ENCODE measurements at regions not wholly inside any gene's neighbourhood (a gene's known extent, or its start where the extent isn't known, plus 50 kb on each side); places are given as distances from the start of the nearest gene placed in this dataset.

DNA sequence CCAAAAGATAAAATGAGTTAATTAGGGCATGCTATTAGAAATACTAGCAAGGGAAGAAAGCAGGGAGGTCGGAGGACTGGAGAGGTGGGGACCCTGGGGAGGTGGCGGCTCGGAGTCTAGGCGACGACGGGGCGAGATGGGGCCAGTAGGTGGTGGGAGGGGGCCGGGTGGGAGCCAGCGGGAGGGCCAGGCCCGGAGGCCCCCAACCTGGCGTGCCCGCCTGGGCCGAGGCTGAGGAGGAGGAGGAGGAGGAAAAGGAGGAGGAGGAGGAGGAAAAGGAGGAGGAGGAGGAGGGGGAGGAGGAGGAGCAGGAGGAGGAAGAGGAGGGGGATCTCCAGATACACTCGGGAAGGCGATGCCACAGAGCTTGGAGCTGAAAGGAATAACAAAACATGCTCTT is 426.2 kb downstream of the NR2F2 start:
- H3K27ac ChIP-seq (ENCODE audit: low read length): no peak overlapping the region
- no peak overlapping the region for H3K9ac ChIP-seq (ENCODE audit: low read length in 2 of 2)
- H3K4me1 ChIP-seq (ENCODE audit: control insufficient read depth, insufficient read depth, low read length): no peaks in the 10 kb centered on the region
- no peaks in the 10 kb centered on the region for H3K36me3 ChIP-seq (ENCODE audit: control insufficient read depth in 2 of 2, insufficient read depth in 2 of 2, low read length in 2 of 2)
- H3K9me3 ChIP-seq (ENCODE audit: control insufficient read depth in 2 of 2, low read length in 2 of 2): no peaks in the 10 kb centered on the region
- no peaks in the 10 kb centered on the region for H3K27me3 ChIP-seq (ENCODE audit: control insufficient read depth in 1 of 2, insufficient read depth in 2 of 2, low read length in 2 of 2)
- H3K4me3 ChIP-seq (ENCODE audit: low read length in 2 of 2): no peak overlapping the region

DNA sequence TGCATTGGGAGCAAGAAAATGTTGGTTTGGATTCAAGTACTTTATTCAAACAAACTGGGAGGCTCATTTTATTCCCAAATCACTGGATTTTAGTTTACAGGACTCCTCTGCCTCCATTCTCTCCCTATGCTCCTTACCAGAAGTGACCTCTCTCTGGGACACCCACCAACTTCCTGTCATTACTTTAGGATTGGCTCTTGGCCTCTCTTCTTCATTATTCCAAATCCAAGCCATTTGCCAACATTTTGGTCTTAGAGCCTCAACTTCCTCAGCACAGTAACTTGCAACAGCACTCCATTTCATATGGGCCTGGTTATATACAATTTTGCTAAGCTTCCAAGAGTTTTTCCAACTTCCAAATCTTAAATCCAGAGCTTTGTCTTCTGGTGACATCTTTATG is 432.1 kb downstream of the NR2F2 start:
- Histone ChIP-seq H3K9me3 (ENCODE audit: control insufficient read depth in 2 of 2, low read length in 2 of 2) (no peaks in the 10 kb centered on the region), H3K27me3 (ENCODE audit: control insufficient read depth in 1 of 2, insufficient read depth in 2 of 2, low read length in 2 of 2) (no peaks in the 10 kb centered on the region), H3K27ac (ENCODE audit: low read length) (no peak overlapping the region), H3K4me1 (ENCODE audit: control insufficient read depth, insufficient read depth, low read length) (no peaks in the 10 kb centered on the region), H3K4me3 (ENCODE audit: low read length in 2 of 2) (no peak overlapping the region), H3K9ac (ENCODE audit: low read length in 2 of 2) (no peak overlapping the region), H3K36me3 (ENCODE audit: control insufficient read depth in 2 of 2, insufficient read depth in 2 of 2, low read length in 2 of 2) (no peaks in the 10 kb centered on the region)

DNA sequence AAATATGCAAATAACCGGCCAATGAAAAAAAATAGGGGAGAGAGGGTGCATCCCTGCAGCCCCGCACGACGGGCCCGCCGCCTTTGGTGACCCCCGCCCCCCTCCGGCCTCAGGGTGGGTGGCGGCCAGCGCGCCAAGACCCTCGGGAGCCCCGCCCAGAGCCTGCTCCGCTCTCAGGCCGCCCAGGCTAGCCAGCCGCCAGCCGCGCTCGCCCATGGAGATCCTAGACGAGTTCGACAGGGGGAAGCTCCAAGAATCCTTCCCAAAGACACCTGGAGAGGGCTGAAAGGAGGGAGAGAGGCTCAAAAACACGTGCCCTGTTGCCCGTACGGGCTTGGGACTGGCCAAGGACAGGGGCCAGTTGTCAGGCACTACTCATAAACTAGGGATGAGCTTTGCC is 434.0 kb downstream of the NR2F2 start:
- Histone ChIP-seq H3K36me3 (ENCODE audit: control insufficient read depth in 2 of 2, insufficient read depth in 2 of 2, low read length in 2 of 2) (no peaks in the 10 kb centered on the region), H3K4me3 (ENCODE audit: low read length in 2 of 2) (no peak overlapping the region), H3K27me3 (ENCODE audit: control insufficient read depth in 1 of 2, insufficient read depth in 2 of 2, low read length in 2 of 2) (no peaks in the 10 kb centered on the region), H3K9ac (ENCODE audit: low read length in 2 of 2) (no peak overlapping the region), H3K4me1 (ENCODE audit: control insufficient read depth, insufficient read depth, low read length) (no peaks in the 10 kb centered on the region), H3K27ac (ENCODE audit: low read length) (no peak overlapping the region), H3K9me3 (ENCODE audit: control insufficient read depth in 2 of 2, low read length in 2 of 2) (no peaks in the 10 kb centered on the region)

DNA sequence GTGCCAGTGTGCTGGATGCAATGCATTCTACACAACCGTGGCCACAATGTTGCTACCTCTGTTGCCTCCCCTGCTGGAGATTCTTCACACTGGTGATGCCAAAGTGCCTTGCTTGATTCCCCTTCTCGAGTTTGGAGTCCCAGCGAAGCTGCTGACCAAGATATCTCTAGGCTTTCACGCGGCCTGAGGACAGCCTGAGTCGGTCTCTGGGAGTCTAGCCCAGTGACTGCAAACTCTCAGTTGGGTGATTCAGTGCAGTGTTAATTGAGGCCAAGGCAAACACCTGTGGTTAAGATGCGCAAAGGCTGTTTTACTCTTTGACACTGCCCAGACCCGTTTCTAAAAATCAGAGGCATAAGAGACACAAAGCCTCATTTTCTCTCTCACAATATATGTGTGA is 434.4 kb downstream of the NR2F2 start:
- no peaks in the 10 kb centered on the region for H3K4me1 ChIP-seq (ENCODE audit: control insufficient read depth, insufficient read depth, low read length)
- H3K27ac ChIP-seq (ENCODE audit: low read length): no peak overlapping the region
- no peaks in the 10 kb centered on the region for H3K36me3 ChIP-seq (ENCODE audit: control insufficient read depth in 2 of 2, insufficient read depth in 2 of 2, low read length in 2 of 2)
- H3K9me3 ChIP-seq (ENCODE audit: control insufficient read depth in 2 of 2, low read length in 2 of 2): no peaks in the 10 kb centered on the region
- no peaks in the 10 kb centered on the region for H3K27me3 ChIP-seq (ENCODE audit: control insufficient read depth in 1 of 2, insufficient read depth in 2 of 2, low read length in 2 of 2)
- no peak overlapping the region for H3K4me3 ChIP-seq (ENCODE audit: low read length in 2 of 2)
- H3K9ac ChIP-seq (ENCODE audit: low read length in 2 of 2): no peak overlapping the region

- no peaks in the 10 kb centered on the region for H3K27me3 ChIP-seq (ENCODE audit: control insufficient read depth in 1 of 2, insufficient read depth in 2 of 2, low read length in 2 of 2)
- no peak overlapping the region for H3K27ac ChIP-seq (ENCODE audit: low read length)
- H3K4me1 ChIP-seq (ENCODE audit: control insufficient read depth, insufficient read depth, low read length): no peaks in the 10 kb centered on the region
- H3K36me3 ChIP-seq (ENCODE audit: control insufficient read depth in 2 of 2, insufficient read depth in 2 of 2, low read length in 2 of 2): no peaks in the 10 kb centered on the region
- no peak overlapping the region for H3K4me3 ChIP-seq (ENCODE audit: low read length in 2 of 2)
- no peaks in the 10 kb centered on the region for H3K9me3 ChIP-seq (ENCODE audit: control insufficient read depth in 2 of 2, low read length in 2 of 2)
- H3K9ac ChIP-seq (ENCODE audit: low read length in 2 of 2): no peak overlapping the region
Measured at GRCh38 chr15:96766366-96766765, 435.9 kb downstream of the NR2F2 start.

DNA sequence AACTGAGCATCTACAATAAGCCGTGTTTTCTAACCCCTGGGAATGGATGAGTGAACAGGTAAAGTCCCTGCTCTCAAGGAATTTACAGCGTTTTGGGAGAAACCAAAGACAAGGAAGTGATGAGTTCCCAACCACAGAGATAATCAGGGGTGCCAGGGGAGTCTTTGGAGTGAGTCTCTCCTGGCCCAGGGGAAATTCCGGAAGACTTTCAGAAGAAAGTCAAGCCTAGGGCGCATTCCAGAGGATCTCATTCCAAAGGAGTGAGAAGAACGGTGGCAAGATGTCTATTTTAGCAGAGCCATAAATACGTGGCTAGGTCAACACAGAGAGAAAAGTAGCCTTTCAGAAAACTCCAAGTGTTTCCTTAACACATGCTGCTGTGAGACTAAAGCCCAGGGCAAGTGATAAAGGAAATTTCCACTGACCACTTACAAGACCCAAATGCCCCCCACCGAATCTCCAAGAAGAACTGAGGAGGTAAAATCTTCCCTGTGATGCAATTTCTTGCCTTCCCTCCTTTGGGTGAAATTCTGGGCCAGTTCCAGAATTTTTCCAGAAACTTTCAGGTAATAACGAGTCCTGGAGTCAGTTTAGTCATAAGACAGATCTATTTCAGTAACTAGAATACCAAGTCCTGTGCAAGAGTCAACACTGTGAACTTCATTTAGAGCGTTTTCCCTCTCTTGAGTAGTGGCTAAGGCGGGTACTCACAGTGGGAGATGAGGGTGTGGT is 437.4 kb downstream of the NR2F2 start:
- Histone ChIP-seq H3K4me1 (ENCODE audit: control insufficient read depth, insufficient read depth, low read length) (no peaks in the 10 kb centered on the region), H3K4me3 (ENCODE audit: low read length in 2 of 2) (no peak overlapping the region), H3K27ac (ENCODE audit: low read length) (no peak overlapping the region), H3K27me3 (ENCODE audit: control insufficient read depth in 1 of 2, insufficient read depth in 2 of 2, low read length in 2 of 2) (no peaks in the 10 kb centered on the region), H3K9me3 (ENCODE audit: control insufficient read depth in 2 of 2, low read length in 2 of 2) (no peaks in the 10 kb centered on the region), H3K36me3 (ENCODE audit: control insufficient read depth in 2 of 2, insufficient read depth in 2 of 2, low read length in 2 of 2) (no peaks in the 10 kb centered on the region), H3K9ac (ENCODE audit: low read length in 2 of 2) (no peak overlapping the region)

- H3K9ac ChIP-seq (ENCODE audit: low read length in 2 of 2): no peak overlapping the region
- H3K27me3 ChIP-seq (ENCODE audit: control insufficient read depth in 1 of 2, insufficient read depth in 2 of 2, low read length in 2 of 2): no peaks in the 10 kb centered on the region
- no peak overlapping the region for H3K27ac ChIP-seq (ENCODE audit: low read length)
- H3K4me1 ChIP-seq (ENCODE audit: control insufficient read depth, insufficient read depth, low read length): no peaks in the 10 kb centered on the region
- H3K36me3 ChIP-seq (ENCODE audit: control insufficient read depth in 2 of 2, insufficient read depth in 2 of 2, low read length in 2 of 2): no peaks in the 10 kb centered on the region
- H3K9me3 ChIP-seq (ENCODE audit: control insufficient read depth in 2 of 2, low read length in 2 of 2): no peaks in the 10 kb centered on the region
- H3K4me3 ChIP-seq (ENCODE audit: low read length in 2 of 2): no peak overlapping the region
Measured at GRCh38 chr15:96768435-96768789, 437.9 kb downstream of the NR2F2 start.

GRCh38 chr15:96771035-96771434 is 440.5 kb downstream of the NR2F2 start:
- no peaks in the 10 kb centered on the region for H3K27me3 ChIP-seq (ENCODE audit: control insufficient read depth in 1 of 2, insufficient read depth in 2 of 2, low read length in 2 of 2)

DNA sequence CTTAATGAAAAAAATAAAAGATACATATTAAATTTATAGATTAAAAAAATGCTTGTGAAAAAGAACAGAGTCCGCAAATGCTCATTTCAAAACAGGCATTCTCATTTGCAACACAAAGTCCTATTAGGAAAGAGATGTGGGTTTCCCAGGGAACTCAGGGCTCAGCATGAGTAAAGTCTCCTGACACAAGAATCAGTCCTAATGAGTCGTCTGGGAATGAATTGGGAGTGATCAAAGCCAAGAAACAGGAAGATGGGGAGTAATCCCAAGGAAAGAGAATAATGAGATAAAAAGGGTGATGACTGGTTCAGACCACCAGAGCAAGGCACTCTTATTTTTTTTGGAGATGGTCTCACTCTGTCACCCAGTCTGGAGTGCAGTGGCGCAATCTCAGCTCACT is 443.7 kb downstream of the NR2F2 start:
- Histone ChIP-seq H3K4me1 (ENCODE audit: control insufficient read depth, insufficient read depth, low read length) (no peaks in the 10 kb centered on the region), H3K36me3 (ENCODE audit: control insufficient read depth in 2 of 2, insufficient read depth in 2 of 2, low read length in 2 of 2) (no peaks in the 10 kb centered on the region), H3K27me3 (ENCODE audit: control insufficient read depth in 1 of 2, insufficient read depth in 2 of 2, low read length in 2 of 2) (no peaks in the 10 kb centered on the region), H3K4me3 (ENCODE audit: low read length in 2 of 2) (no peak overlapping the region), H3K9me3 (ENCODE audit: control insufficient read depth in 2 of 2, low read length in 2 of 2) (no peaks in the 10 kb centered on the region), H3K27ac (ENCODE audit: low read length) (no peak overlapping the region), H3K9ac (ENCODE audit: low read length in 2 of 2) (no peak overlapping the region)

More at GRCh38 chr15:96771035-96771434, 440.5 kb downstream of the NR2F2 start:
- Histone ChIP-seq H3K27ac (ENCODE audit: low read length) (no peak overlapping the region), H3K36me3 (ENCODE audit: control insufficient read depth in 2 of 2, insufficient read depth in 2 of 2, low read length in 2 of 2) (no peaks in the 10 kb centered on the region), H3K9me3 (ENCODE audit: control insufficient read depth in 2 of 2, low read length in 2 of 2) (no peaks in the 10 kb centered on the region), H3K9ac (ENCODE audit: low read length in 2 of 2) (no peak overlapping the region), H3K4me1 (ENCODE audit: control insufficient read depth, insufficient read depth, low read length) (no peaks in the 10 kb centered on the region), H3K4me3 (ENCODE audit: low read length in 2 of 2) (no peak overlapping the region)

- Histone ChIP-seq H3K4me3 (ENCODE audit: low read length in 2 of 2) (no peak overlapping the region), H3K27ac (ENCODE audit: low read length) (no peak overlapping the region), H3K4me1 (ENCODE audit: control insufficient read depth, insufficient read depth, low read length) (no peaks in the 10 kb centered on the region), H3K27me3 (ENCODE audit: control insufficient read depth in 1 of 2, insufficient read depth in 2 of 2, low read length in 2 of 2) (peaks cover 0 to 3% of the 10 kb centered on the region in 2 donors), H3K9ac (ENCODE audit: low read length in 2 of 2) (no peak overlapping the region), H3K36me3 (ENCODE audit: control insufficient read depth in 2 of 2, insufficient read depth in 2 of 2, low read length in 2 of 2) (no peaks in the 10 kb centered on the region), H3K9me3 (ENCODE audit: control insufficient read depth in 2 of 2, low read length in 2 of 2) (no peaks in the 10 kb centered on the region)
Measured at GRCh38 chr15:96783746-96784145, 453.2 kb downstream of the NR2F2 start.

DNA sequence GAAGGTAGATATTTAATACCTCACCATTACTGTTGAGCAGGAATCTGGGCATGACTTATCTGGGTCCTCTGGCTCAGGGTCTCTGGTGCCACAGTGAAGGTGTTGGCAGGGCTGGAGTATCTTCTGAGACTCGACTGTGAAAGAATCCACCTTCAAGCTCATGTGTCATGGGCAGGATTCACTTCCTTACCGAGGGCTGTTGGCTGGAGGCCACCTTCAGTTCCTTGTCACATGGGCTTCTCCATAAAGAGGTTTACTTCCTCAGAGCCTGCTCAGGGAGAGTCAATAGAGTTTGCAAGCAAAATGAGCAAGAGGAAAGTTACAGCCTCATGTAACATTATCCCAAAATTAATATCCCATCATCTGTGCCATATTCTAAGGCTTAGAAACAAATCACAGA is 459.5 kb downstream of the NR2F2 start:
- no peaks in the 10 kb centered on the region for H3K9me3 ChIP-seq (ENCODE audit: control insufficient read depth in 2 of 2, low read length in 2 of 2)
- H3K27me3 ChIP-seq (ENCODE audit: control insufficient read depth in 1 of 2, insufficient read depth in 2 of 2, low read length in 2 of 2): no peaks in the 10 kb centered on the region
- no peak overlapping the region for H3K27ac ChIP-seq (ENCODE audit: low read length)

More for the DNA sequence above, 459.5 kb downstream of the NR2F2 start:
- Histone ChIP-seq H3K4me3 (ENCODE audit: low read length in 2 of 2) (no peak overlapping the region), H3K36me3 (ENCODE audit: control insufficient read depth in 2 of 2, insufficient read depth in 2 of 2, low read length in 2 of 2) (no peaks in the 10 kb centered on the region), H3K9ac (ENCODE audit: low read length in 2 of 2) (no peak overlapping the region), H3K4me1 (ENCODE audit: control insufficient read depth, insufficient read depth, low read length) (no peaks in the 10 kb centered on the region)
